Mesodermal cell (in vitro differentiated cells): ENCODE measurements at regions not wholly inside any gene's neighbourhood (a gene's known extent, or its start where the extent isn't known, plus 50 kb on each side); places are given as distances from the start of the nearest gene placed in this dataset.
"Not testable (repeated sequence)": the region's sequence is repeated elsewhere in the genome, so short reads cannot be mapped to it uniquely, and the experiment has no call there.

ENCODE experiments used
- H3K27ac ChIP-seq: 2 replicates; pipeline ENCODE4 v1.7.0; 2013; ENCODE audit warnings: mild to moderate bottlenecking, low read depth, low read length, moderate library complexity; ENCODE audit not compliant: severe bottlenecking
- H3K36me3 ChIP-seq: 2 replicates; pipeline ENCODE4 v1.7.1; 2013; ENCODE audit warnings: mild to moderate bottlenecking, low read length, moderate library complexity; ENCODE audit not compliant: control insufficient read depth, insufficient read depth
- H3K4me1 ChIP-seq: one replicate; pipeline ENCODE4 v1.7.1; 2013; ENCODE audit warnings: mild to moderate bottlenecking, low read length; ENCODE audit not compliant: insufficient read depth, control insufficient read depth, poor library complexity, severe bottlenecking
- H3K4me3 ChIP-seq: 2 replicates; pipeline ENCODE4 v1.7.0; 2013; ENCODE audit warnings: low read length, control low read depth, mild to moderate bottlenecking; ENCODE audit not compliant: insufficient read depth, poor library complexity, severe bottlenecking; ENCODE audit errors: extremely low read depth
- H3K9me3 ChIP-seq: 2 replicates; pipeline ENCODE4 v1.7.1; 2013; ENCODE audit warnings: mild to moderate bottlenecking, low read length, moderate library complexity; ENCODE audit not compliant: control insufficient read depth
- WGBS, 2 experiments: methylation state at CpG; one replicate each; pipeline ENCODE4 v1.1.5; 2013; ENCODE audit warnings: missing lambda C conversion rate in 2 of 2; ENCODE audit not compliant: insufficient coverage in 2 of 2; 5-methylcytosine and 5-hydroxymethylcytosine counted together

- Histone ChIP-seq H3K36me3 (no peaks in the 10 kb centered on the region), H3K4me3 (no peak overlapping the region), H3K27ac (no peak overlapping the region), H3K9me3 (peaks cover 3% of the 10 kb centered on the region), H3K4me1 (no peaks in the 10 kb centered on the region)
These were observed 86.0 kb downstream of the SAMD9 start for GRCh38 chr7:93031795-93032194.

- H3K27ac ChIP-seq: no peak overlapping the region
- H3K4me3 ChIP-seq: no peak overlapping the region
- peaks cover 3% of the 10 kb centered on the region for H3K9me3 ChIP-seq
- H3K36me3 ChIP-seq: no peaks in the 10 kb centered on the region
- H3K4me1 ChIP-seq: no peaks in the 10 kb centered on the region
These were observed 87.1 kb downstream of the SAMD9 start for GRCh38 chr7:93030605-93031225.

- no peak overlapping the region for H3K4me3 ChIP-seq
- no peaks in the 10 kb centered on the region for H3K9me3 ChIP-seq
- no peaks in the 10 kb centered on the region for H3K36me3 ChIP-seq
- H3K27ac ChIP-seq: no peak overlapping the region
- 86 to 90% methylated on average over 5 of the region's 7 CpGs for WGBS, 2 experiments
- H3K4me1 ChIP-seq: no peaks in the 10 kb centered on the region
These were observed 88.7 kb downstream of the SAMD9 start for GRCh38 chr7:93029056-93029455.

GRCh38 chr7:93028610-93029009, 89.2 kb downstream of the SAMD9 start:
- Histone ChIP-seq H3K4me1 (no peaks in the 10 kb centered on the region), H3K36me3 (no peaks in the 10 kb centered on the region), H3K9me3 (no peaks in the 10 kb centered on the region), H3K27ac (no peak overlapping the region), H3K4me3 (no peak overlapping the region)
- 94 to 100% methylated on average over 1 to 2 of the region's 3 CpGs for WGBS, 2 experiments

DNA sequence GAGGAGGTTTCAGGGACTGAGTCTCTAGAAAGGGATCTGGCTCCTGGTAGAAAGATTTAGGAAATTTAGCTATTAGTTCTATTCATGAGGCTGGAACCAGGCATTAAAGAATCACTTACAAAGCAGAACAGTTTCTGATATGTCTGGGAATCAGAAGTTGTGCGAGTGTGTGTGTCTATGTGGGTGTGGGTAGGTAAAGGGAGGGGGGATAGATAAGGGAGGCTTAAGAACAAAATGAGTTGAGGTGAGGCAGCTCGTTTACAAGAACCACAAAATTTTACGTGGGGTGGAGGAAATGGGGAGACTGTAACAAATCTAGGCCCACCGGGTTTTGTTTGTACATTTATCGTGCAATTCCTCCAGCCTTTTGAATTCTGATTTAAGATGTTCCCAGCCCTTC, 90.7 kb downstream of the SAMD9 start:
- no peaks in the 10 kb centered on the region for H3K36me3 ChIP-seq
- no peak overlapping the region for H3K27ac ChIP-seq
- no peaks in the 10 kb centered on the region for H3K4me1 ChIP-seq
- WGBS, 2 experiments: 79 to 96% methylated on average over 5 of the region's 5 CpGs
- no peak overlapping the region for H3K4me3 ChIP-seq
- peaks cover 10% of the 10 kb centered on the region for H3K9me3 ChIP-seq

GRCh38 chr7:93026425-93026824, 91.4 kb downstream of the SAMD9 start:
- WGBS, 2 experiments: 40 to 80% methylated on average over 1 to 3 of the region's 3 CpGs

DNA sequence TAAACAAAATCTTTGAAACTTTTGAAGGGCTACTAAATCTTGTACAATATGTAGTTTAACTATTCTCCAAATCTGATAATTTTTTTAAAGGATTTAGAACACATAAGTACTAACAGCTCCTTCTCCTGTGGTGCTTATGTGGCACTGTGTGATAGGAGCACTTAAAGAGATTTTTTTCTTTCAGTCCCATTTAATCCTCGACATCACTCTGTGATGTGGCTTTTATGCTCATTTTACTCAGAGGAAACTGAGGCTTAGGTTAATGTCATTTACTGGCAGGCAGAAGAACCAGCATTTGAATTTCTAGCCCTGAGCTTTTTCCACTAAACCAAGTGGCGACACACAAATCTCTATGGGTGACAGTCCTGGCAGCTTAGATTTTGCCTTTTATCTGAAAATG, 92.4 kb downstream of the SAMD9 start:
- Histone ChIP-seq H3K9me3 (peaks cover 10% of the 10 kb centered on the region), H3K27ac (no peak overlapping the region), H3K4me1 (no peaks in the 10 kb centered on the region), H3K4me3 (no peak overlapping the region), H3K36me3 (no peaks in the 10 kb centered on the region)
- 93 to 100% methylated on average over 1 to 2 of the region's 2 CpGs for WGBS, 2 experiments

More at GRCh38 chr7:93026425-93026824, 91.4 kb downstream of the SAMD9 start:
- no peaks in the 10 kb centered on the region for H3K4me1 ChIP-seq
- peaks cover 10% of the 10 kb centered on the region for H3K9me3 ChIP-seq
- H3K36me3 ChIP-seq: no peaks in the 10 kb centered on the region
- no peak overlapping the region for H3K4me3 ChIP-seq
- H3K27ac ChIP-seq: no peak overlapping the region

GRCh38 chr7:93022931-93023478, 94.8 kb downstream of the SAMD9 start:
- not testable (repeated sequence) for H3K4me1 ChIP-seq, H3K9me3 ChIP-seq, H3K36me3 ChIP-seq, H3K27ac ChIP-seq, H3K4me3 ChIP-seq
- WGBS, 2 experiments: 89 to 94% methylated on average over 4 of the region's 6 CpGs

GRCh38 chr7:93021748-93022147, 96.0 kb downstream of the SAMD9 start:
- H3K36me3 ChIP-seq: no peaks in the 10 kb centered on the region
- peaks cover 12% of the 10 kb centered on the region for H3K4me1 ChIP-seq
- no peak overlapping the region for H3K27ac ChIP-seq
- peaks cover 10% of the 10 kb centered on the region for H3K9me3 ChIP-seq
- H3K4me3 ChIP-seq: no peak overlapping the region
- 50 to 56% methylated on average over 2 of the region's 2 CpGs for WGBS, 2 experiments

- WGBS, 2 experiments: no CpG with 5 or more reads among the region's 2 CpGs
- Histone ChIP-seq H3K27ac (no peak overlapping the region), H3K4me1 (peaks cover 34% of the 10 kb centered on the region), H3K4me3 (no peak overlapping the region), H3K9me3 (peaks cover 10% of the 10 kb centered on the region), H3K36me3 (no peaks in the 10 kb centered on the region)
These were observed 99.1 kb downstream of the SAMD9 start for GRCh38 chr7:93018716-93019115.

DNA sequence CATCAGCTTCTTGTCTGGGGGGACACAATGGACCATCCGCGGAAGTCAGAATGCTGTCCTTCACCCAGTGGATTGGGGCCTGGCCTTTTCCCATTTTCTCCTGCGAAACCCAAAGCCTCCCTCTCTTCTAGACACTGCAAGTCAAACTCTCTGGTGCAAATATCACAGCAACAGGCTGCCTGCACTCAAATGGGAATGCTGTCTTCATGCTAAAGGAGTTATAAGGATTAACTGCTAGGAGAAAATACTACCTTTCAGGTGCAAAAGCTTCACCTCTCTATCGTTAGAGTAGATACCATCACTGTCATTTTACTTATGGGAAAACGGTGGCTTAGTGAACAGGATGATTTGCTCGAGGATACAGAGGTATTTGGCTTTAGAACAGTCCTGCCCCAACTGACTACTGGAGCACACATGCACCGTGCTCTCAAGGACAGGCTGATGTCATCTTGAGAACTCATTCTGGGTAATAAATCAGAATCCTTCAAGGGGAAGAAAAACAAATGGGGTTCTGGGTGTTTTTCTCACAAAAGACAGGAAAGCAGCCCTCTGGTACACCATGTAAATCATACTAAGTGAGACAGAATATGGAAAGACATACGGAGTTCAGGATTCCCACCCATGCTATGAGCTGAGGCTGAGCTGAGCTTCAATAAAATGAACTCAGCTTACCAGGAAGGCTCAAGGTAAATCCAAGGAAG, 100.9 kb downstream of the SAMD9 start:
- no peaks in the 10 kb centered on the region for H3K9me3 ChIP-seq
- 89 to 92% methylated on average over 6 to 7 of the region's 8 CpGs for WGBS, 2 experiments
- peaks cover 34% of the 10 kb centered on the region for H3K4me1 ChIP-seq
- no peak overlapping the region for H3K4me3 ChIP-seq
- H3K27ac ChIP-seq: peak overlapping the region; percentile 57
- H3K36me3 ChIP-seq: no peaks in the 10 kb centered on the region
